Stomach (tissue), 8 donors: ENCODE measurements at regions not wholly inside any gene's neighbourhood (a gene's known extent, or its start where the extent isn't known, plus 50 kb on each side); places are given as distances from the start of the nearest gene placed in this dataset.
"Not testable (repeated sequence)": the region's sequence is repeated elsewhere in the genome, so short reads cannot be mapped to it uniquely, and the experiment has no call there.

Source experiments
- DNase-seq, 2 donors: peaks; one replicate each; pipeline versions ENCODE4 v3.0.0 to v3.0.0-alpha.2; 2013 to 2019
- H3K27ac ChIP-seq, 5 donors: fragments of 200-600 bp in 4 of 5; sonication (generic) in 4 of 5; one replicate each; pipeline ENCODE4 v1.5.1; 2013 to 2019; ENCODE audit warnings: mild to moderate bottlenecking in 1 of 5, moderate library complexity in 1 of 5
- H3K27me3 ChIP-seq, 3 donors: fragments of 200-600 bp; sonication (generic); one replicate each; pipeline ENCODE4 v1.5.1; 2017 to 2019; ENCODE audit warnings: mixed run types in 1 of 3
- H3K36me3 ChIP-seq, 4 donors: fragments of 200-600 bp; sonication (generic); 1 replicate in 3 of 4; 2 replicates in 1 of 4; pipeline ENCODE4 v1.5.1; 2016 to 2019
- H3K4me1 ChIP-seq, 4 donors: fragments of 200-600 bp; sonication (generic); one replicate each; pipeline ENCODE4 v1.5.1; 2016 to 2019
- H3K4me3 ChIP-seq, 4 donors: fragments of 200-600 bp; sonication (generic) in 3 of 4; one replicate each; pipeline ENCODE4 v1.5.1; 2016 to 2019; ENCODE audit warnings: mild to moderate bottlenecking in 1 of 4
- H3K9me3 ChIP-seq, 4 donors: fragments of 200-600 bp; sonication (generic); one replicate each; pipeline ENCODE4 v1.5.1; 2016 to 2019
- CTCF ChIP-seq, 7 experiments: fragments of 450-650 bp in 4 of 7; fragments of 200-600 bp in 3 of 7; sonication (generic) in 3 of 7; IDR thresholded peaks; one replicate each; pipeline ENCODE4 v1.5.1; 2016 to 2019; ENCODE audit warnings: antibody characterized with exemption in 7 of 7, control low read depth in 2 of 7, mild to moderate bottlenecking in 1 of 7
- EP300 ChIP-seq: sonication (generic); formaldehyde crosslinking; IDR thresholded peaks from one replicate; pipeline ENCODE4 v1.6.1; 2017; ENCODE audit warnings: antibody characterized with exemption
- POLR2A ChIP-seq, 4 donors: fragments of 450-650 bp; IDR thresholded peaks; one replicate each; pipeline ENCODE4 v1.6.1; 2016; ENCODE audit warnings: antibody characterized with exemption in 4 of 4, control low read depth in 2 of 4, mild to moderate bottlenecking in 1 of 4, moderate library complexity in 1 of 4
- POLR2AphosphoS5 ChIP-seq, 3 donors: sonication (generic); formaldehyde crosslinking; IDR thresholded peaks; one replicate each; pipeline ENCODE4 v1.6.1; 2016; ENCODE audit warnings: antibody characterized with exemption in 3 of 3
- WGBS, 5 donors: extraction: QIAGEN DNeasy Blood & Tissue Kit in 3 of 5; methylation state at CpG; one replicate each; pipeline versions ENCODE4 v1.1.5 to v1.1.7; 2013 to 2018; 5-methylcytosine and 5-hydroxymethylcytosine counted together
- intact Hi-C: fragments of 100-400 bp; cut with DNase I; formaldehyde crosslinking; loops from one replicate; pipeline ENCODE4 v1.15.1; 2023; ENCODE audit warnings: low total_unique reads
- donor health status: healthy with polysubstance abuse.
- donor health status: Bipolar disorder and iron deficiency.
- donor health status: healthy.

DNA sequence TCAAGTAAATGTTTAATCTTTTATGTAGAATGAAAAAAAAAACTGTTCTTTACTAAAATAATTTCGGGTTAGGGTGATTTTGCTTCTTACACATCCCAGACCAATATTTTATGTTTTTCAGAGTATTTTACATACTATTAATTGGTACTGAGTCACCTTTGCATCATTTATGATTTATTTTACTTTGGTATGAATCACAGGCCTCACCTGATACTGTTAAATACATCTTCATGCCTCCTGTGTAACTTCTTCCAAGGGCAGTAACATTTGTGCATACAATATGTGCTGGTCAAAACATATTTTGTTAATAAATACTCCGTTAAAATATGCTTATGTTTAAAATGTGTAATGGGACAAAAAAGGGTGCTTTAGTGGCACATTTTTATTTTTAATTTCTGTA lies 529.6 kb downstream of the ZNF674 start:
- no peak overlapping the region for H3K27ac ChIP-seq
- peaks cover 0 to 9% (median 0%) of the 10 kb centered on the region in 3 donors for H3K27me3 ChIP-seq
- no peak for DNase-seq
- TF ChIP-seq CTCF (IDR thresholded peaks at IDR 0.05) (no peak), POLR2AphosphoS5 (IDR thresholded peaks at IDR 0.05) (no peak), EP300 (no peak), POLR2A (IDR thresholded peaks at IDR 0.05) (no peak)
- no peaks in the 10 kb centered on the region for H3K4me1 ChIP-seq
- WGBS, 5 donors, result 60 to 75% (median 70%) methylated on average over 2 of the region's 2 CpGs
- H3K9me3 ChIP-seq, result no peaks in the 10 kb centered on the region
- intact Hi-C loops, result no loop called here
- no peaks in the 10 kb centered on the region for H3K36me3 ChIP-seq
- H3K4me3 ChIP-seq, result no peak overlapping the region

GRCh38 chrX:45992402-45993123 lies 552.7 kb downstream of the ZNF674 start:
- Histone ChIP-seq H3K27ac (no peak overlapping the region), H3K4me1 (no peaks in the 10 kb centered on the region), H3K4me3 (no peak overlapping the region), H3K27me3 (peaks cover 0 to 4% (median 0%) of the 10 kb centered on the region in 3 donors), H3K9me3 (peaks cover 0 to 25% (median 3%) of the 10 kb centered on the region in 4 donors), H3K36me3 (no peaks in the 10 kb centered on the region)
- intact Hi-C loops, result no loop called here
- WGBS, 5 donors, result 43 to 74% (median 69%) methylated on average over 1 to 2 of the region's 2 CpGs
- no peak for DNase-seq
- TF ChIP-seq EP300 (no peak), POLR2A (IDR thresholded peaks at IDR 0.05) (no peak), CTCF (IDR thresholded peaks at IDR 0.05) (no peak), POLR2AphosphoS5 (IDR thresholded peaks at IDR 0.05) (no peak)

GRCh38 chrX:45986971-45987370 lies 558.2 kb downstream of the ZNF674 start:
- Histone ChIP-seq H3K36me3 (no peaks in the 10 kb centered on the region), H3K4me3 (no peak overlapping the region), H3K27ac (no peak overlapping the region), H3K4me1 (no peaks in the 10 kb centered on the region), H3K9me3 (peaks cover 0 to 9% (median 2%) of the 10 kb centered on the region in 4 donors), H3K27me3 (peaks cover 0 to 4% (median 0%) of the 10 kb centered on the region in 3 donors)
- DNase-seq, result no peak
- 56 to 83% (median 68%) methylated on average over 2 of the region's 2 CpGs for WGBS, 5 donors
- intact Hi-C loops, result no loop called here
- TF ChIP-seq CTCF (IDR thresholded peaks at IDR 0.05), result no peak
- TF ChIP-seq POLR2A (IDR thresholded peaks at IDR 0.05), result no peak
- no peak for TF ChIP-seq EP300
- TF ChIP-seq POLR2AphosphoS5 (IDR thresholded peaks at IDR 0.05), result no peak

DNA sequence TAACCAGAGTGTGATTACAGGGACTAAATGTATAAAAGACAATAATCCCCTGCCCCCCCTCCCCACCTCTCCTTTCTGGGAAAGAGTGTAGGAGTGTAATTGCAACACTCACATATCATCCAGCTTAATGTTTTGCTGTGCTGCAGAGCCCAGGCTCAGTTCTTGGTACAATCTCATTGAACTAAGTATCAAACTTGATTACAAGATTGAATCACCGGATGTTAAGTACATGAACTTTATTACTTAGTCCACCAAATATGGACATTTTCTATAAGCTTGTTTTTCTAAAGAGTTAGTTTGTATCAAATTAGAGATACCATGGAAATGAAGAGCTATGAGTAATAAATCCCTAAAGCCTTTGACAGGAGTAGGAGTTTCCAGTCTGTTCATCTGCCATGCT lies 559.1 kb downstream of the ZNF674 start:
- Histone ChIP-seq H3K36me3 (no peaks in the 10 kb centered on the region), H3K27me3 (peaks cover 0 to 4% (median 0%) of the 10 kb centered on the region in 3 donors), H3K9me3 (peaks cover 0 to 15% (median 6%) of the 10 kb centered on the region in 4 donors), H3K27ac (no peak overlapping the region), H3K4me3 (no peak overlapping the region), H3K4me1 (no peaks in the 10 kb centered on the region)
- no peak for TF ChIP-seq POLR2A (IDR thresholded peaks at IDR 0.05)
- TF ChIP-seq EP300, result no peak
- TF ChIP-seq CTCF (IDR thresholded peaks at IDR 0.05), result no peak
- no peak for TF ChIP-seq POLR2AphosphoS5 (IDR thresholded peaks at IDR 0.05)
- intact Hi-C loops, result no loop called here
- no peak for DNase-seq
- 71 to 100% (median 93%) methylated on average over 1 of the region's 1 CpG for WGBS, 5 donors

GRCh38 chrX:45982958-45983727 lies 562.1 kb downstream of the ZNF674 start:
- H3K27ac ChIP-seq, H3K36me3 ChIP-seq, H3K4me3 ChIP-seq, H3K27me3 ChIP-seq, DNase-seq, intact Hi-C loops, H3K4me1 ChIP-seq: not testable (repeated sequence)
- WGBS, 5 donors, result 82 to 96% (median 89%) methylated on average over 6 to 14 of the region's 14 CpGs
- H3K9me3 ChIP-seq, result peaks cover 0 to 15% (median 6%) of the 10 kb centered on the region in 4 donors
